Central memory CD8-positive, alpha-beta T cell (primary cell): ENCODE measurements at regions not wholly inside any gene's neighbourhood (a gene's known extent, or its start where the extent isn't known, plus 50 kb on each side); places are given as distances from the start of the nearest gene placed in this dataset.

Experiments
- ATAC-seq: fragments of 150-1000 bp; cut with Tn5 transposase; replicated peaks from 2 replicates; pipeline ENCODE4 v1.10.0; 2022; ENCODE audit warnings: mild to moderate bottlenecking, moderate FRiP score, moderate number of reproducible peaks; ENCODE audit not compliant: poor library complexity, severe bottlenecking; ENCODE audit errors: extremely low read depth
- DNase-seq, 2 donors: peaks; one replicate each; pipeline ENCODE4 v3.0.0; 2021; ENCODE audit warnings: low spot score in 2 of 2
- H3K27ac Mint-ChIP-seq: one replicate; pipeline ENCODE4 v1.8.0; 2022; ENCODE audit warnings: low read depth, mild to moderate bottlenecking, moderate library complexity, mixed read lengths
- H3K27me3 Mint-ChIP-seq: one replicate; pipeline ENCODE4 v1.8.0; 2022; ENCODE audit warnings: mixed read lengths
- H3K36me3 Mint-ChIP-seq: one replicate; pipeline ENCODE4 v1.8.0; 2022; ENCODE audit warnings: mild to moderate bottlenecking, moderate library complexity, mixed read lengths; ENCODE audit not compliant: insufficient read depth
- H3K4me1 Mint-ChIP-seq: one replicate; pipeline ENCODE4 v1.8.0; 2022; ENCODE audit warnings: mixed read lengths
- H3K4me3 Mint-ChIP-seq: one replicate; pipeline ENCODE4 v1.8.0; 2022; ENCODE audit warnings: mild to moderate bottlenecking, moderate library complexity, mixed read lengths
- H3K9me3 Mint-ChIP-seq: one replicate; pipeline ENCODE4 v1.8.0; 2022; ENCODE audit warnings: mixed read lengths

DNA sequence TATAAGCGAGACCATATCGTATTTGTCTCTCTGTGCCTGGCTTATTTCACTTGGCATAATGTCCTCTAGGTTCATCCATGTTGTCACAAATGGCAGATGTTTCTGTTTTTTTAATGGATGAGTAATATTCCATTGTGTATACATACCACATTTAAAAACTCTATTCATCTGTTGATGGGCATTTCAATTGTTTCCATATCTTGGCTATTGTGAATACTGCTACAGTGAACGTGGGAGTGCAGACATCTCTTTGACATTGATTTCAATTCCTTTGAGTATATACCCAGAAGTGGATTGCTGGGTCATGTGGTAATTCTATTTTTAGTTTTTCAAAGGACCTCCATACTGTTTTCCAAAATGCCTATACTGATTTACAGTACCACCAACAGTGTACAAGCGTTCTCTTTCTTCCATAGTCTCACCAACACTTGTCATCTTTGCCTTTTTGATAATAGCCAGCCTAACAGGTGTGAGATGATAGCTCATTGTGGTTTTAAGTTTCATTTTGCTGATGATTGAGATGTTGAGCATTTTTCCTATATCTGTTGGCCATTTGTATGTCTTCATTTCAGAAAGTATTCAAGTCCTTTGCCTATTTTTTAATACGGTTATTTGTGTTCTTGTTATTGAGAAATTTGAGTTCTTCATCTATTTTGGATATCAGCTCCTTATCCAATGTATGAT lies 194.7 kb upstream of the E2F8 start:
- no peak for ATAC-seq
- H3K9me3 Mint-ChIP-seq, result no peaks in the 10 kb centered on the region

GRCh38 chr11:19433791-19434190 lies 193.0 kb upstream of the E2F8 start:
- H3K27me3 Mint-ChIP-seq, result peaks cover 53% of the 10 kb centered on the region
- H3K4me1 Mint-ChIP-seq, result no peaks in the 10 kb centered on the region

More for the DNA sequence above, 194.7 kb upstream of the E2F8 start:
- no peaks in the 10 kb centered on the region for H3K4me1 Mint-ChIP-seq
- no peak overlapping the region for H3K4me3 Mint-ChIP-seq
- no peak overlapping the region for H3K27ac Mint-ChIP-seq
- H3K36me3 Mint-ChIP-seq, result no peaks in the 10 kb centered on the region
- no peak for DNase-seq
- H3K27me3 Mint-ChIP-seq, result peaks cover 37% of the 10 kb centered on the region

DNA sequence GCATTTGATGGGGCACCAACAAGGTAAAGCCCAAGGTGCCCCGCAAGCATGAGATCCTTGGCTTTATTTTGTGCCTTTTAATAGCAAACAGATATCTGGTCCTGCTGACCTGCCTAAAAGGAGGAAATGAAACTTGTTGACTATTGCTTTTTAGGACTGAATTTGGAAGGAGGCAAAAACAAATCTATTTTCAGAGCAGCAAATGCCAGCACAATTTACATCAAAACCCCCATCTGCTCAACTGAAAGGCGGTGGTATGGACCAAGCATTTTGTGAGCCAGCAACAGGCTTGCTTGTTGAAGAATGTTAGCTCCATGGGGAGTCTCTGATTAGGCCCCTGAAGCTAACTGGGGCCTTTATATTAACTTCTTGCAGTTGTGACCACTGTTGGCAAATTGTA lies 192.6 kb upstream of the E2F8 start:
- no peaks in the 10 kb centered on the region for H3K9me3 Mint-ChIP-seq
- H3K27ac Mint-ChIP-seq, result no peak overlapping the region
- H3K4me3 Mint-ChIP-seq, result no peak overlapping the region
- no peaks in the 10 kb centered on the region for H3K36me3 Mint-ChIP-seq
- H3K4me1 Mint-ChIP-seq, result no peaks in the 10 kb centered on the region
- no peak for ATAC-seq
- peaks cover 53% of the 10 kb centered on the region for H3K27me3 Mint-ChIP-seq
- DNase-seq, result no peak

More at GRCh38 chr11:19433791-19434190, 193.0 kb upstream of the E2F8 start:
- H3K36me3 Mint-ChIP-seq, result no peaks in the 10 kb centered on the region
- no peak for DNase-seq
- no peaks in the 10 kb centered on the region for H3K9me3 Mint-ChIP-seq
- no peak for ATAC-seq
- no peak overlapping the region for H3K27ac Mint-ChIP-seq
- H3K4me3 Mint-ChIP-seq, result no peak overlapping the region

DNA sequence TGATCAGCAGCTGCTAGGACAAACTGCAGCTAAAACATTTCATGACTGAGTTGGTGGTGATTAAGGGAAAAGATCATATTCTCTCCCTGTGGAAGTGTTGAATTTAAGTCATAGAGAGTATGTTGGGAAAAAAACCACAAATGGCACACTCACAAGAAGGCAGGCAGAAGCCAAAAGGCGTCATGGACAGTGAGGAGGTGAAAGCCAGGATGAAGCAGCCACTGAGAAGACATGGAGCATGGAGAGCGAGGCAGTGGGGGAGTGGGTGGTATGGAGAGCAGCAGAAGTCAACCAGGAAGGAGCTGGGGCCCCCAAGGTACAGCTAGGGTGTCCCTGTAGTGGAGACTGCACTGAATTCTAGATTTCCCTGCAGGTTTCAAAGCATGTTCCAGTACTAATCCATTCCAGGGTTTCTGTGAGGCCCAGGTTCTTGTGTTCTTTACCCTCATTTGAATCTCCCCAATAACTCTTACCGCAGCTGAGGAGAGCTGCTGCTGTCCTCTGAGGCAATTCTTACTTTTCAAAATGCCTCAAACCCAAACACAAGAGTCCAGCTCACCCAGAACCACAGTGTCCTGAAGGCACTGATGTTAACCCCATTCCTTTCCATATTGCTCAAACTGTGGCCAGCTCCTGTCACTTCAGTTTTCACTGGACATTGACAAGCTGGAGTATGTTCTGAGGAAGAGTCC lies 191.8 kb upstream of the E2F8 start:
- Mint-ChIP-seq H3K9me3 (no peaks in the 10 kb centered on the region), H3K27ac (no peak overlapping the region), H3K36me3 (no peaks in the 10 kb centered on the region), H3K4me1 (no peaks in the 10 kb centered on the region), H3K27me3 (peaks cover 51% of the 10 kb centered on the region), H3K4me3 (no peak overlapping the region)
- no peak for ATAC-seq
- no peak for DNase-seq

- Mint-ChIP-seq H3K9me3 (no peaks in the 10 kb centered on the region), H3K4me3 (no peak overlapping the region), H3K4me1 (no peaks in the 10 kb centered on the region), H3K27me3 (peaks cover 58% of the 10 kb centered on the region), H3K27ac (no peak overlapping the region), H3K36me3 (no peaks in the 10 kb centered on the region)
- DNase-seq (no peak), ATAC-seq (no peak)
These were observed 190.1 kb upstream of the E2F8 start for GRCh38 chr11:19430754-19431398.

DNA sequence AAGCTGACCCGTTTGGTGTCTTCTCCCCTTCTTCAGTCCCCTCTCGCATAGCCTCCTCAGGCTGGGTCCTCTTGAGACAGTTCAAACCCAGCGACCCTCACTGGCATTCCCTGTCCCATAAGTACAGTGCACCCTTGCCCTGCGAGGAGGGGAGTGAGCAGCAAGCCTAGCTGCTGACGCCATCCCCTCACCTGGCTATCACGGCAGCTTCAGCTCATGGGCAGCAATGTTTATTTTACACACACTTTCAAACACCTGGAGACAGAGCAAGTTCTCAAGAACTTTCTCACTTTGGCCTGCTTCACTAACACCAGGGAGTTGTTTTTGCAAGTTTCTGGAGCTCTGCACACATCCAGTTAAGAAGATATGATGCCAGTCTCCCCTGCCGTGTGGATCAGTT lies 189.6 kb upstream of the E2F8 start:
- H3K27me3 Mint-ChIP-seq, result peaks cover 63% of the 10 kb centered on the region
- no peak overlapping the region for H3K4me3 Mint-ChIP-seq
- DNase-seq, result no peak
- no peaks in the 10 kb centered on the region for H3K36me3 Mint-ChIP-seq
- H3K4me1 Mint-ChIP-seq, result no peaks in the 10 kb centered on the region
- H3K9me3 Mint-ChIP-seq, result no peaks in the 10 kb centered on the region
- ATAC-seq, result no peak
- H3K27ac Mint-ChIP-seq, result no peak overlapping the region

GRCh38 chr11:19429108-19429760 lies 188.5 kb upstream of the E2F8 start:
- H3K27me3 Mint-ChIP-seq, result peaks cover 69% of the 10 kb centered on the region
- ATAC-seq (no peak), DNase-seq (no peak)
- H3K36me3 Mint-ChIP-seq, result no peaks in the 10 kb centered on the region
- H3K27ac Mint-ChIP-seq, result no peak overlapping the region
- H3K4me1 Mint-ChIP-seq, result no peaks in the 10 kb centered on the region
- H3K4me3 Mint-ChIP-seq, result no peak overlapping the region
- H3K9me3 Mint-ChIP-seq, result no peaks in the 10 kb centered on the region

DNA sequence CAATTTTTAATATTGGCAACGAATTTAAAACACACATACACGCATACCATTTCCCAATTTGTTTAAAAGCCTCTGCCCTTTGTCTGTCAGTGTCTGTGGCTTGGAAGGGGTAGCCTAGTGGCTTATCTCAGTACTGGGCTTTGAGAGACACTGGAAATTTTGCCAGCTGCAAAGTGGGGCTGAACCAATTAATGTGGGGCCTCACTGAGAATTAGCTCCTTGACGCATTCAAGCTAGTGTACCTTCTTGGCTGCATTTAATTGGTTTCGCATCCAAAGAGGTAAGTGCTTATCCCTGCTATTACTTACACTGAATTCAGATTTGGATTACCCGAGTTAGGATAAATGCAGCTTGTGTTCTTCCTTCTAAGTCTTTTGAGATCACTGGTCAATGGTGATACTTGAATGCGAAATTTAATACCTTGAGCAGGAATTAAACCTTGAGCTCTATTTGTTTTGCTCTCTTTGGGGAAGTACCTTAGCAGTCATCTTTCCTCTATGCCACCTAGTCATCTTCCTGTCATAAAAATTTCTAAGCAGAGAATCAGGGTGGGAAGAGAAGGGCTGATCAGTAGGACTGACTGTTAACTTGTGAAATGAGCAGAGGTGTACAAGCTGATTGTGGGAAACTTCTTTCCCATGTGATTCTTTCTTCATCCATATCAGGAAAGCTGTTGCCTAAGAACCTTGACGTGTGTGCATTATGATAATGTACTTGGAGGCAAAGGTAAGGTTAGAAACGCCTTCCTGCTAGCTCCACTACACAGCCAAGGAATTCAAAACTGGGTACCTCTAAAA lies 187.7 kb upstream of the E2F8 start:
- Mint-ChIP-seq H3K27ac (no peak overlapping the region), H3K4me3 (no peak overlapping the region), H3K9me3 (no peaks in the 10 kb centered on the region), H3K27me3 (peaks cover 69% of the 10 kb centered on the region), H3K4me1 (no peaks in the 10 kb centered on the region), H3K36me3 (no peaks in the 10 kb centered on the region)
- DNase-seq, result no peak
- ATAC-seq, result no peak

- Mint-ChIP-seq H3K36me3 (no peaks in the 10 kb centered on the region), H3K4me1 (no peaks in the 10 kb centered on the region), H3K27ac (no peak overlapping the region), H3K9me3 (no peaks in the 10 kb centered on the region), H3K4me3 (no peak overlapping the region), H3K27me3 (peaks cover 66% of the 10 kb centered on the region)
- ATAC-seq (no peak), DNase-seq (no peak)
These were observed 186.1 kb upstream of the E2F8 start for GRCh38 chr11:19426756-19427403.

GRCh38 chr11:19426011-19426755 lies 185.4 kb upstream of the E2F8 start:
- no peak overlapping the region for H3K4me3 Mint-ChIP-seq
- ATAC-seq (no peak), DNase-seq (no peak)
- no peaks in the 10 kb centered on the region for H3K36me3 Mint-ChIP-seq
- no peak overlapping the region for H3K27ac Mint-ChIP-seq
- no peaks in the 10 kb centered on the region for H3K4me1 Mint-ChIP-seq
- H3K9me3 Mint-ChIP-seq, result no peaks in the 10 kb centered on the region
- H3K27me3 Mint-ChIP-seq, result peaks cover 59% of the 10 kb centered on the region

- ATAC-seq (no peak), DNase-seq (no peak)
- H3K9me3 Mint-ChIP-seq, result no peaks in the 10 kb centered on the region
- peaks cover 48% of the 10 kb centered on the region for H3K27me3 Mint-ChIP-seq
- no peaks in the 10 kb centered on the region for H3K36me3 Mint-ChIP-seq
- no peaks in the 10 kb centered on the region for H3K4me1 Mint-ChIP-seq
- H3K4me3 Mint-ChIP-seq, result no peak overlapping the region
- H3K27ac Mint-ChIP-seq, result no peak overlapping the region
These were observed 181.5 kb upstream of the E2F8 start for GRCh38 chr11:19422276-19422675.
